ENCODE measurements at regions not wholly inside any gene's neighbourhood (a gene's known extent, or its start where the extent isn't known, plus 50 kb on each side); places are given as distances from the start of the nearest gene placed in this dataset.

DNA sequence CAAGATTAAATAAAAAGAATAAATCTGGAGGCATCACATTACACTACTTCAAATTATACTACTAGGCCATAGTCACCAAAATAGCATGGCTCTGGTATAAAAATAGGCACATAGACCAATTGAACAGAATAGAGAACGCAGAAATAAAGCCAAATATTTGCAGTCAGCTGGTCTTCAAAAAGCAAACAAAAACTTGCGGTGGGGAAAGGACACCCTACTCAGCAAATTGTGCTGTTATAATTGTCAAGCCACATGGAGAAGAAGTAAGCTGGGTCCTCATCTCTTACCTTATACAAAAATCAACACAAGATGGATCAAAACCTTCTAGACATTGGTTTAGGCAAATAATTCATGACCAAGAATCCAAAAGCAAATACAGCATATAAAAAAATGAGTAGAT, 259.2 kb upstream of the SLITRK3 start:
- no peak overlapping the region for H3K9ac ChIP-seq (ENCODE audit: low read length)
- H3K27ac ChIP-seq (ENCODE audit: low read depth, low read length), result no peak overlapping the region
- no peak overlapping the region for H3K4me3 ChIP-seq (ENCODE audit: low read depth, low read length)
- H3K4me1 ChIP-seq (ENCODE audit: control insufficient read depth, insufficient read depth, low read length), result no peaks in the 10 kb centered on the region
- no peaks in the 10 kb centered on the region for H3K36me3 ChIP-seq (ENCODE audit: control insufficient read depth, insufficient read depth, low read length)
- H3K27me3 ChIP-seq (ENCODE audit: control insufficient read depth, insufficient read depth, low read length), result no peaks in the 10 kb centered on the region
- H3K9me3 ChIP-seq (ENCODE audit: control insufficient read depth, insufficient read depth, low read depth, low read length), result no peaks in the 10 kb centered on the region

DNA sequence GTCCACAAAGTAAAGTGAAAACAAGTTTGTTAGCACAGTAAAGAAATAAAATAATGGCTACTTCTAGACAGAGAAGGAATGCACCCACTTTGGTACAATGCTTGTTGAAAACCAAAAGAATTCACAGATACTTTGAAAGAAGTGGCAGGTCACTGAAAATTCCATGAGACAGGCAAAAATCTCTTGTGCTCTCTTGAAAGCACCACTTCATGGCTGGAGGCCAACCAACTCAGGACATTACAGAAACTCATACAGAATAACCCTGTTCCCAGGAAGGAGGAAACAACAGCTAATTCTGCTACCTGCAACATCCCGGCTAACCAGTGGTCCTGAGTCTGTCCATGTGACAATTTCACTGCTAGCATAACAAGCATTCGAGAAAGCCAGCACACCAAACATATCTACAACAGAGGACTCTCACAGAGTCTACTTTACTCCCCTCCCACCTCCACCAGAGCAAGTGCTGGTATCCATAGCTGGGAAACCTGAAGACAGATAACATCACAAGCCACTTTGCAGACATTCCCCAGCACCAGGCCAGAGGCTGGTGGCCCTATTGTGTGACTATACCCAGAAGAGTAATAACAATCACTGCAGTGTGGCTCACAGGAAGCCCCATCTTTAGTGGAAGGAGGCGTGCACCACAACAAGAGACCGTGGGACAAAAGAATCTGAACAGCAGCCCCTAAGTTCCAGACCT, 255.3 kb upstream of the SLITRK3 start:
- no peaks in the 10 kb centered on the region for H3K9me3 ChIP-seq (ENCODE audit: control insufficient read depth, insufficient read depth, low read depth, low read length)
- no peaks in the 10 kb centered on the region for H3K27me3 ChIP-seq (ENCODE audit: control insufficient read depth, insufficient read depth, low read length)
- H3K4me3 ChIP-seq (ENCODE audit: low read depth, low read length), result no peak overlapping the region
- H3K27ac ChIP-seq (ENCODE audit: low read depth, low read length), result no peak overlapping the region
- 0 out of 2 replicates have a peak, but pooled peaks cover under 1% of the 10 kb centered on the region for H3K4me1 ChIP-seq (ENCODE audit: control insufficient read depth, insufficient read depth, low read length)
- no peak overlapping the region for H3K9ac ChIP-seq (ENCODE audit: low read length)
- H3K36me3 ChIP-seq (ENCODE audit: control insufficient read depth, insufficient read depth, low read length), result no peaks in the 10 kb centered on the region

DNA sequence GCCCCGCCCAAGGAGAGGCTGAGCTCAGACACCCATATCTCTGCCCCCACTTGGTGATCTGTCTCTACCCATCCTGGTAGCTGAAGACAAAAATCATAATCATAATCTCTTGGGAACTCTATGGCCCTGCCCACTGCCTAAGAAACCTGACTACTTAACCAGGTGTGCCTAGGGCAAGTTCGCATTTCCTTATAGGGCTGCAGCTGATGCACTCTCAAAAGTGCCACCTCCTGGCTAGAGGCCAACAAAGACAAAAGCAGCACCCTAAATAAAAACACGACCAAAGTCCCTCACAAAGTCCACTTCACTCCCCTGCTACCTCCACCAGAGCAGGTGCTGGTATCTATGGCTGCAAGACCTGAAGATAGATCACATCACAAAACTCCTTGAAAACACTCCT, 250.4 kb upstream of the SLITRK3 start:
- H3K9ac ChIP-seq (ENCODE audit: low read length), result no peak overlapping the region
- H3K27ac ChIP-seq (ENCODE audit: low read depth, low read length), result no peak overlapping the region
- no peak overlapping the region for H3K4me3 ChIP-seq (ENCODE audit: low read depth, low read length)
- H3K9me3 ChIP-seq (ENCODE audit: control insufficient read depth, insufficient read depth, low read depth, low read length), result no peaks in the 10 kb centered on the region
- H3K27me3 ChIP-seq (ENCODE audit: control insufficient read depth, insufficient read depth, low read length), result no peaks in the 10 kb centered on the region
- no peaks in the 10 kb centered on the region for H3K36me3 ChIP-seq (ENCODE audit: control insufficient read depth, insufficient read depth, low read length)
- peaks cover 4% of the 10 kb centered on the region; the same call in 1 of the 2 replicates for H3K4me1 ChIP-seq (ENCODE audit: control insufficient read depth, insufficient read depth, low read length)

DNA sequence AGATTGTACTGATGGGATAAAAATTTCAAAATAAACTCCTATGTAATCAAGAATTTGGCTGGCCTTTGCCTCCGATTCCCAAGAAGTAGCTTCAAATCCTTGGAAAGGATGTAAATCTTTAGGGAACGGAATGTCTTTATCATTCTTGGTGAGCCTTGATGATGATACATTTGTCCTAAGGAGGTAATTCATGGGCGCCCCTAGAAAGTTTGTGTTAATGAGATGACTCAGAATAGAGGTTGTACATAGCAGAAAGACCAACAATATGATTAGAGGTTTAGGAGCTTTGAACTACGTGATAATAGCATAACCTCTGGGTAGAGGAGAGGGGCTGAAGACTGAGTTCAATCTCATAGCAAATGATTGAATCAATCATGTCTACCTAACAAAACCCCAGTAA, 248.6 kb upstream of the SLITRK3 start:
- H3K9me3 ChIP-seq (ENCODE audit: control insufficient read depth, insufficient read depth, low read depth, low read length), result no peaks in the 10 kb centered on the region

DNA sequence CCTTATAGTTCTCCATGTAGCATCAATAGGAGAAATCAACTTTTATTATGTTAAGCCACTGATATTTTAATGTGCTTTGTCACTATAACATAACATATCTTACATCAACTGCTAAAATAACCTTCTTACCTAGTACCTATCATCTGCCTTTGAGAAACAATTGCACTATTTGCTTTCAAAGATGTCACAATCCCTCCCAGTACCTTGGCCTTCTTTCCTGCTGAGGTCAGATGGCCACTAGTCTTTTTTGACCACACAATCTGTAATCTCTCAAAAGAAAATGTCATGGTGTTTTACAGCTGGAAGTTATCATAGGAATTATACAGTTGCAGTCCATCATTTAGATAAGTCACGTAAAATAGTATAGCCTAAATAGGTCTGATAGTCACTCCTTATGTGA, 247.5 kb upstream of the SLITRK3 start:
- no peaks in the 10 kb centered on the region for H3K36me3 ChIP-seq (ENCODE audit: control insufficient read depth, insufficient read depth, low read length)
- H3K9me3 ChIP-seq (ENCODE audit: control insufficient read depth, insufficient read depth, low read depth, low read length), result no peaks in the 10 kb centered on the region
- H3K4me1 ChIP-seq (ENCODE audit: control insufficient read depth, insufficient read depth, low read length), result peaks cover 4% of the 10 kb centered on the region; the same call in 1 of the 2 replicates
- no peak overlapping the region for H3K9ac ChIP-seq (ENCODE audit: low read length)
- H3K27ac ChIP-seq (ENCODE audit: low read depth, low read length), result no peak overlapping the region
- H3K4me3 ChIP-seq (ENCODE audit: low read depth, low read length), result no peak overlapping the region
- H3K27me3 ChIP-seq (ENCODE audit: control insufficient read depth, insufficient read depth, low read length), result no peaks in the 10 kb centered on the region

More for the DNA sequence above, 248.6 kb upstream of the SLITRK3 start:
- H3K27me3 ChIP-seq (ENCODE audit: control insufficient read depth, insufficient read depth, low read length), result no peaks in the 10 kb centered on the region
- no peak overlapping the region for H3K9ac ChIP-seq (ENCODE audit: low read length)
- peaks cover 4% of the 10 kb centered on the region; the same call in 1 of the 2 replicates for H3K4me1 ChIP-seq (ENCODE audit: control insufficient read depth, insufficient read depth, low read length)
- no peak overlapping the region for H3K27ac ChIP-seq (ENCODE audit: low read depth, low read length)
- no peaks in the 10 kb centered on the region for H3K36me3 ChIP-seq (ENCODE audit: control insufficient read depth, insufficient read depth, low read length)
- H3K4me3 ChIP-seq (ENCODE audit: low read depth, low read length), result no peak overlapping the region

DNA sequence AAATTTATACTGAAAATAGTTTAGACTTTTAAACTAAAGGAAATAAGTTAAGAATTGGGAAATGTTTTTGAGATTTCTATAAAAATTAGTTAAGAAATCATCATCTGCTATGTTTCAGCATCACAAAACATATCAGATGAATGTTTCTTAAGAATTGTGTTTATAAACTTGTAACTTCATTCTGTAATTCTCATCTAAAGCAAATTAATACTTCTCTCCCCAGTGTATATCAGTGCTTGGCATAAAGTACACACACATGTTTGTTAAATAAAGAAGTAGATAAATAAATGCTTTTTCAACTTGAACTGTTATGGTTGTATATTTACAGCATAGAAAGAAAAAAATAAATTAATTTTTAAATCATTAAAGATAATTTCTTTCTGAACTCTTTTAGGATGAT, 245.9 kb upstream of the SLITRK3 start:
- Histone ChIP-seq H3K36me3 (ENCODE audit: control insufficient read depth, insufficient read depth, low read length) (no peaks in the 10 kb centered on the region), H3K4me1 (ENCODE audit: control insufficient read depth, insufficient read depth, low read length) (peaks cover 4% of the 10 kb centered on the region; the same call in 1 of the 2 replicates), H3K27ac (ENCODE audit: low read depth, low read length) (no peak overlapping the region), H3K27me3 (ENCODE audit: control insufficient read depth, insufficient read depth, low read length) (no peaks in the 10 kb centered on the region), H3K9ac (ENCODE audit: low read length) (no peak overlapping the region), H3K9me3 (ENCODE audit: control insufficient read depth, insufficient read depth, low read depth, low read length) (no peaks in the 10 kb centered on the region), H3K4me3 (ENCODE audit: low read depth, low read length) (no peak overlapping the region)

DNA sequence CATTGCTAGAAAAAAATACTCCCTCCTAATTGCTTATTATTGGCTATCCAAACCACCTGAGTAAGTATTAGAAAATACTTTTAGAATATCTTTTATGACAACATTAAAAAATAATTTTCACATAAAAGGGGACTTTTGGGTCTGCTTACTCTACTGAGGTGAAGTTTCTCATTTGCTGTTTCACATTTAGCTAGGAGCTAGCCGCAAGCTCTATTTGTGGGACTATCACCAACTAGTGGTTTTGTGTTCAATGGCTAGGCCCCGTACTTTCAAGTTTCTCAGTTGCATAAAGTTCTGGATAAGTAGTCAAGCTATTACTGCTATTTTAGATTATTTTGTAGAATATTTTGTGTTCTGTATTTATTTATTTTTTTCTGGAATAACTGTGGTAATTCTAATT, 244.2 kb upstream of the SLITRK3 start:
- Histone ChIP-seq H3K36me3 (ENCODE audit: control insufficient read depth, insufficient read depth, low read length) (no peaks in the 10 kb centered on the region), H3K9ac (ENCODE audit: low read length) (no peak overlapping the region), H3K4me1 (ENCODE audit: control insufficient read depth, insufficient read depth, low read length) (no peaks in the 10 kb centered on the region), H3K9me3 (ENCODE audit: control insufficient read depth, insufficient read depth, low read depth, low read length) (peaks cover 6% of the 10 kb centered on the region; the same call in 1 of the 2 replicates), H3K27me3 (ENCODE audit: control insufficient read depth, insufficient read depth, low read length) (no peaks in the 10 kb centered on the region), H3K27ac (ENCODE audit: low read depth, low read length) (no peak overlapping the region), H3K4me3 (ENCODE audit: low read depth, low read length) (no peak overlapping the region)

DNA sequence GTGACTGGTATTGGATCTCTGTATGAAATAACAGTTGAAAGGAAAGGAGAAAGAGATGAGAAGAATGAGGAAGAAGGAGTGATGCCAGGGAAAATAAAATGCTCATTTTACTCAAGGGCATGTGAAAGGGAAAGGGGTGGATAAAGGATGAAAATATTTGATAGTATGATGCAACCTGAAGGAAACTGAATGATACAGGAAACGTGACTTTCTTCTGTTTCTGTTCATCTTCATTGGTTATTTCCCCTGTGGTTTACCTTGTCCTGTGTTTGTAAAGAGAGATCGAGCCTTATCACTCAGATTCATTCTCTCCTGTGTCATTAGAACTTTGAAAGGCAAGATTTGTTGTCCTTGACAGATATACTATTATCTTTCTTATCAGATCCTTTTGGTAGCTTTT, 243.6 kb upstream of the SLITRK3 start:
- Histone ChIP-seq H3K27me3 (ENCODE audit: control insufficient read depth, insufficient read depth, low read length) (no peaks in the 10 kb centered on the region), H3K4me3 (ENCODE audit: low read depth, low read length) (no peak overlapping the region), H3K9me3 (ENCODE audit: control insufficient read depth, insufficient read depth, low read depth, low read length) (peaks cover 6% of the 10 kb centered on the region; the same call in 1 of the 2 replicates), H3K9ac (ENCODE audit: low read length) (no peak overlapping the region), H3K36me3 (ENCODE audit: control insufficient read depth, insufficient read depth, low read length) (no peaks in the 10 kb centered on the region), H3K27ac (ENCODE audit: low read depth, low read length) (no peak overlapping the region), H3K4me1 (ENCODE audit: control insufficient read depth, insufficient read depth, low read length) (no peaks in the 10 kb centered on the region)

DNA sequence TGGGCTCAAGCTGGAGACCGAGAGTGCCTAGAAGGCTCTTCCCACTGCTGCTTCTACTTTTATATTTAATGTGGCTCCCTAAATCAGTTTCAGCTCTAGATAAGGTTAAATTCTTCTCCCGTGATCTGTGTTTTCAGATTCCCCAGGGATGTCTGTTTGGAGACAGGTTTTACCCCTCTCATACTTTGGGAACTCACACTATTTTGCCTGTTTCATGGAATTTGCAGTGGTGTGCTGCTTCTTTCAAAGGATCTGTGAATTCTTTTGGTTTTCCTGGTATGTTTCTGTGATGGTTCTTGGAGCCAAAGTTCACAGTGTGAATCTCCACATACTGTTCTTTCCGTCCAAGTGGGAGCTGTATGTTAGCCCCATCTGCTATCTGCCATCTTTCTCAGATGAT, 238.3 kb upstream of the SLITRK3 start:
- Histone ChIP-seq H3K27ac (ENCODE audit: low read depth, low read length) (no peak overlapping the region), H3K27me3 (ENCODE audit: control insufficient read depth, insufficient read depth, low read length) (no peaks in the 10 kb centered on the region), H3K9me3 (ENCODE audit: control insufficient read depth, insufficient read depth, low read depth, low read length) (peaks cover 9% of the 10 kb centered on the region; the same call in 1 of the 2 replicates), H3K9ac (ENCODE audit: low read length) (no peak overlapping the region), H3K4me1 (ENCODE audit: control insufficient read depth, insufficient read depth, low read length) (no peaks in the 10 kb centered on the region), H3K4me3 (ENCODE audit: low read depth, low read length) (no peak overlapping the region), H3K36me3 (ENCODE audit: control insufficient read depth, insufficient read depth, low read length) (no peaks in the 10 kb centered on the region)

DNA sequence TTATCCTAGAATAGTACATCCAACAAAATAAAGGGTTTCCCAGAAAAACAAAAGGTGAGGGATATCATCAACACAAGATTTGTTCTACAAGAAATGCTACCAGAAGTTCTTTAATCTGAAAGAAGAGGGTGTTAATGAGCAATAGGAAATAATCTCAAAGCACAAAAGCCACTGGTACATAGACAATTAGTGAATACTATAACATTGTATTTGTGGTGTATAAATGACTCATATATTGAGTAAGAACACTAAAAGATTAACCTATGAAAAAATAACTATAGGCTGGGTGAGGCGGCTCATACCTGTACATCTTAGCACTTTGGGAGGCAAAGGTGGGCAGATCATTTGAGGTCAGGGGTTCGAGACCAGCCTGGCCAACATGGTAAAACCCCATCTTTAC, 210.2 kb upstream of the SLITRK3 start:
- H3K36me3 ChIP-seq (ENCODE audit: control insufficient read depth, insufficient read depth, low read length), result no peaks in the 10 kb centered on the region
- H3K4me1 ChIP-seq (ENCODE audit: control insufficient read depth, insufficient read depth, low read length), result no peaks in the 10 kb centered on the region
- no peaks in the 10 kb centered on the region for H3K9me3 ChIP-seq (ENCODE audit: control insufficient read depth, insufficient read depth, low read depth, low read length)
- H3K4me3 ChIP-seq (ENCODE audit: low read depth, low read length), result no peak overlapping the region
- H3K27ac ChIP-seq (ENCODE audit: low read depth, low read length), result no peak overlapping the region
- no peak overlapping the region for H3K9ac ChIP-seq (ENCODE audit: low read length)
- no peaks in the 10 kb centered on the region for H3K27me3 ChIP-seq (ENCODE audit: control insufficient read depth, insufficient read depth, low read length)

DNA sequence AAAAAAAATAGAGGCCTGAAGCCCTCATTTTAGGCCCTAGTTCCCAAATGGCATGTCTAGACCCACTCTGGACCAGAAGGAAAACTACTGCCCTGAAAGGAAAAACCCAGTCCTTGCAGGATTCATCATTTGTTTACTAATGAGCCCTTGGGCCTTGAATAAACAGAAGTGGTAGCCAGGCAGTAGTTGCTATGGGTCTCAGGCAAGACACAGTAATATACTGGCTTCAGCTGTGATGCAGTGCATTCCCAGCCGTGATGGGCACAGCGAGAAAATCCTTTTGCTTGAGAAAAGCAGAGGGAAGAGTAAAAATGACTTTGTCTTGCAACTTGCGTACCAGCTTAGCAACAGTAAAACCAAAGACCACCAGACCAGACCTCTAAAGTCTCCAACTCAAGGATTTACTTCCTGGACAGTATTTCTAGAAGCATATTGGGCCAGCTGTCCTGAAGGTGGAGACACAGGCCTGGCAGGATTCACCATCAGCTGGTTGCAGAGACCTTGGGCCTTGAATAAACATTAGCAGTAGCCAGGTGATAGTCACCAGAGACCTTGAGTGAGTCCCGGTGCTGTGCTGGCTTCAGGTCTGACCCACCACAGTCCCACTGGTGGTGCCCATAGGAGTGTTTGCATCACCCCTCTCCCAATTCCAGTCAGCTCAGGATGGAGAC, 208.3 kb upstream of the SLITRK3 start:
- Histone ChIP-seq H3K27me3 (ENCODE audit: control insufficient read depth, insufficient read depth, low read length) (no peaks in the 10 kb centered on the region), H3K9ac (ENCODE audit: low read length) (no peak overlapping the region), H3K27ac (ENCODE audit: low read depth, low read length) (no peak overlapping the region), H3K4me3 (ENCODE audit: low read depth, low read length) (no peak overlapping the region), H3K36me3 (ENCODE audit: control insufficient read depth, insufficient read depth, low read length) (no peaks in the 10 kb centered on the region), H3K4me1 (ENCODE audit: control insufficient read depth, insufficient read depth, low read length) (no peaks in the 10 kb centered on the region), H3K9me3 (ENCODE audit: control insufficient read depth, insufficient read depth, low read depth, low read length) (no peaks in the 10 kb centered on the region)

Measured in HUES6 (cell line).